Kidney (tissue), 13 donors: ENCODE measurements at regions not wholly inside any gene's neighbourhood (a gene's known extent, or its start where the extent isn't known, plus 50 kb on each side); places are given as distances from the start of the nearest gene placed in this dataset.

Experiments
- DNase-seq, 5 donors: peaks; one replicate each; pipeline ENCODE4 v3.0.0-alpha.2; 2013 to 2020
- FAIRE-seq: peaks from 2 replicates; lab custom pipeline; 2012; peaks lifted over from hg19 to GRCh38; lab: Jason Lieb, UNC
- H3K27ac ChIP-seq, 2 donors: one replicate each; pipeline ENCODE4 v1.7.0; 2013; ENCODE audit warnings: low read depth in 2 of 2, low read length in 2 of 2, inconsistent platforms in 1 of 2
- H3K27me3 ChIP-seq: one replicate; pipeline ENCODE4 v1.7.1; 2013; ENCODE audit warnings: low read length, inconsistent platforms; ENCODE audit not compliant: control insufficient read depth, insufficient read depth
- H3K36me3 ChIP-seq, 3 donors: one replicate each; pipeline versions ENCODE4 v1.7.0 to v1.7.1; 2013; ENCODE audit warnings: low read length in 3 of 3, control low read depth in 1 of 3, inconsistent platforms in 1 of 3; ENCODE audit not compliant: insufficient read depth in 3 of 3, control insufficient read depth in 2 of 3
- H3K4me1 ChIP-seq, 3 donors: one replicate each; pipeline versions ENCODE4 v1.7.0 to v1.7.1; 2013; ENCODE audit warnings: low read length in 3 of 3, inconsistent platforms in 1 of 3, low read depth in 1 of 3; ENCODE audit not compliant: control insufficient read depth in 2 of 3, insufficient read depth in 2 of 3
- H3K4me3 ChIP-seq, 3 donors: one replicate each; pipeline versions ENCODE4 v1.7.0 to v1.8.1; 2013; ENCODE audit warnings: low read length in 3 of 3, control low read depth in 1 of 3, inconsistent platforms in 1 of 3
- H3K9ac ChIP-seq, 3 donors: one replicate each; pipeline versions ENCODE4 v1.7.0 to v1.7.1; 2013; ENCODE audit warnings: low read length in 3 of 3, control low read depth in 1 of 3, inconsistent platforms in 1 of 3
- H3K9me3 ChIP-seq, 3 donors: one replicate each; pipeline versions ENCODE4 v1.7.0 to v1.7.1; 2013; ENCODE audit warnings: low read length in 3 of 3, control low read depth in 1 of 3, inconsistent platforms in 1 of 3; ENCODE audit not compliant: control insufficient read depth in 2 of 3, insufficient read depth in 1 of 3
- intact Hi-C: fragments of 100-400 bp; cut with DNase I; formaldehyde crosslinking; loops from one replicate; pipeline ENCODE4 v1.11.1; 2022
- TF ChIP-seq, protein P1 (sequence below): IDR thresholded peaks from 3 replicates; pipeline ENCODE4 v1.5.1; 2012; ENCODE audit warnings: mild to moderate bottlenecking, moderate library complexity, borderline replicate concordance; ENCODE audit not compliant: insufficient read depth; ENCODE audit errors: extremely low read depth
- donor health status: control.
- donor health status: control.
- donor health status: control.
- donor health status: control.
- donor health status: control.
- donor health status: DM: yes; HTN: yes; CAD: no.
- donor health status: Normal renal cell carcinoma (clear cell type).

DNA sequence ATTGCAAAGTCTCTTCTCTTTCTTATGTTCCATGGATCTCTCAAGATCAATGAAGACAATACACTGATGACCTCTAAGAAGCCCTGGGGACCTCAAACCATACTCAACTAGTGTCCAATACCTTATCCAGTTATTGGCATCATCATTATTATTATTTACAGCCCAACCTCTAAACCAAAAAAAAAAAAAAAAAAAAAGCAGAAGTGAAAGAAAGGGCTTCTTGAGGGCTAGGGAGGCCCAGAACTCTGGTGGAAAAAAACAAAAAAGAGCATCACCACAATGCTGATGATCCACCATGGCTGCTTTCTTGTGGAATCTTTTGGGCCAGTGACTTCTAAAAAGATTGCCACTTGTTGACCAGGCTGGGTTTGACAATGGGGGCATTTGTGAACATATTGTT, 324.9 kb downstream of the LPIN1 start:
- Histone ChIP-seq H3K4me1 (no peaks in the 10 kb centered on the region), H3K9me3 (no peaks in the 10 kb centered on the region), H3K27ac (no peak overlapping the region), H3K4me3 (no peak overlapping the region), H3K27me3 (no peaks in the 10 kb centered on the region), H3K9ac (no peak overlapping the region), H3K36me3 (no peaks in the 10 kb centered on the region)
- FAIRE-seq (no peak), DNase-seq (no peak)
- TF ChIP-seq, protein P1, sequence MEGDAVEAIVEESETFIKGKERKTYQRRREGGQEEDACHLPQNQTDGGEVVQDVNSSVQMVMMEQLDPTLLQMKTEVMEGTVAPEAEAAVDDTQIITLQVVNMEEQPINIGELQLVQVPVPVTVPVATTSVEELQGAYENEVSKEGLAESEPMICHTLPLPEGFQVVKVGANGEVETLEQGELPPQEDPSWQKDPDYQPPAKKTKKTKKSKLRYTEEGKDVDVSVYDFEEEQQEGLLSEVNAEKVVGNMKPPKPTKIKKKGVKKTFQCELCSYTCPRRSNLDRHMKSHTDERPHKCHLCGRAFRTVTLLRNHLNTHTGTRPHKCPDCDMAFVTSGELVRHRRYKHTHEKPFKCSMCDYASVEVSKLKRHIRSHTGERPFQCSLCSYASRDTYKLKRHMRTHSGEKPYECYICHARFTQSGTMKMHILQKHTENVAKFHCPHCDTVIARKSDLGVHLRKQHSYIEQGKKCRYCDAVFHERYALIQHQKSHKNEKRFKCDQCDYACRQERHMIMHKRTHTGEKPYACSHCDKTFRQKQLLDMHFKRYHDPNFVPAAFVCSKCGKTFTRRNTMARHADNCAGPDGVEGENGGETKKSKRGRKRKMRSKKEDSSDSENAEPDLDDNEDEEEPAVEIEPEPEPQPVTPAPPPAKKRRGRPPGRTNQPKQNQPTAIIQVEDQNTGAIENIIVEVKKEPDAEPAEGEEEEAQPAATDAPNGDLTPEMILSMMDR, result no peak
- intact Hi-C loops, result no loop called here

DNA sequence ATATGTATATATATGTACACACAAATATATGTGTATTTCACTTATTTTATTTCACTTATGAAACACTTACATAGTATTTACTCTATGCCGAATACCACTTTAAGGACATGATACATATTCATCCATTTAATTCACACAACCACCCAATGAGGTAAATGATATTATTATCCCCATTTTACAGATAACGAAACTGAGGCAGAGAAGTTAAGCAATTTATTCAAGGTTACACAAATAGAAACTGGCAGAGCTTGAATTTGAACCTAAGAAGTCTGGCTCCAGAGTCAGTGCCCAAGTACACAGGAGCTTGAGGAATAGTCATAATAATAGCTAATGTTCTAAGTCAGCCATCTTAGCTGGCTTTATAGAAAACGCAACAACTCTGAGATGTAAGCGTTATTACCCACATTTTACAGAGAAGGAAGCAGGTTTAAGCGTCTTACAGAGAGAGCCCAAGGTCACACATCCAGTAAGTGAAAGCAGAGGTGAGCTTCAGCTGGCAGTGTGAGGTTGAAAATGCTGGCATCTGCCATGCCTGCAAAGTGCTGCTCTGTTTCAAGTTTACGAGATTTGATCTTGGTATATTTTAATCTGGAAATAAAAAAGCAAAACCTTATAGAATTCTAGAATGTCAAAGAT, 326.9 kb downstream of the LPIN1 start:
- DNase-seq (no peak), FAIRE-seq (no peak)
- TF ChIP-seq, protein P1, result no peak
- Histone ChIP-seq H3K9me3 (no peaks in the 10 kb centered on the region), H3K36me3 (no peaks in the 10 kb centered on the region), H3K4me1 (no peaks in the 10 kb centered on the region), H3K9ac (no peak overlapping the region), H3K4me3 (no peak overlapping the region), H3K27me3 (no peaks in the 10 kb centered on the region), H3K27ac (no peak overlapping the region)
- intact Hi-C loops, result no loop called here

DNA sequence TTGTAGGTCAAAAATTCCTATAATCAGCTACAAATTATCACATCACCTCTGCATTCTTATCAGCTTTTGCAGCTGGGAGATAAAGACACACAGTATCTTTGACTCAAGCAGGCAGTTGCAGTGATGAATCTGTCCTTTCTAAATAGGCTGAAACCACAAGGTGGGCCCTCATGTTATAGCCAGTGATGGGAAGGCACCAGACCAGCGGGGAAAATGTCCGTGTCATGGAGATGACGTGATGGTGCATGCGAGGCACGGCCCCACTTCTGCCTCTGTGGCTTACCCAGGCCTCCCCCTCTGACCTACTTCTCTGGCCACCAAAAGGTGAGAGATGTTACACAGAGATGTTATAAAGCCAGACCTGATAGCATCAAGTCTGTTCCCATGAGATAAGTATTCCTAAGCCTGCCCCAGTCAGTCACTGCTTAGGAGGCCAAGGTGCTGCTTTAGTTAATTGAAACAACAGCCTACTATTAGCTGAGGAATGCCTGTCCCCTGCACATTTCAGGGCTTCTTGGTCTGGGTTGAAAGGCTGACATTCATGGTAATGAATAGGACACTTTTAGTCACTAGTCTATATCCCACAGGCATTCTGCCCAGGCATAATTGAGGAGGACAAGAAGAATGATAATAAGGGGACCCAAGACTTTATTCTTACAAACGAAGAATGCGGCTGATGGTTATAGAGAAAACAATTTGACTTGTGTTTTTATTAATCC, 327.9 kb downstream of the LPIN1 start:
- no peak for DNase-seq
- TF ChIP-seq, protein P1, result no peak
- no peak overlapping the region for H3K27ac ChIP-seq
- intact Hi-C loops, result no loop called here
- no peak overlapping the region for H3K9ac ChIP-seq
- no peaks in the 10 kb centered on the region for H3K36me3 ChIP-seq
- H3K9me3 ChIP-seq, result no peaks in the 10 kb centered on the region
- H3K4me1 ChIP-seq, result no peaks in the 10 kb centered on the region
- H3K4me3 ChIP-seq, result no peak overlapping the region
- FAIRE-seq, result no peak
- H3K27me3 ChIP-seq, result no peaks in the 10 kb centered on the region
